Lower leg skin (tissue), 4 donors: ENCODE measurements at regions not wholly inside any gene's neighbourhood (a gene's known extent, or its start where the extent isn't known, plus 50 kb on each side); places are given as distances from the start of the nearest gene placed in this dataset.

Experiments
- DNase-seq, 2 donors: peaks; one replicate each; pipeline ENCODE4 v3.0.0-alpha.2; 2019; ENCODE audit warnings: low spot score in 2 of 2
- H3K4me3 ChIP-seq: fragments of 200-600 bp; sonication (generic); 2 replicates; pipeline ENCODE4 v1.5.1; 2017; ENCODE audit warnings: mild to moderate bottlenecking, low read depth; ENCODE audit not compliant: poor library complexity, severe bottlenecking
- POLR2A ChIP-seq, 2 donors: fragments of 450-650 bp; IDR thresholded peaks; one replicate each; pipeline ENCODE4 v1.6.1; 2016 to 2017; ENCODE audit warnings: antibody characterized with exemption in 2 of 2, mild to moderate bottlenecking in 1 of 2, moderate library complexity in 1 of 2
- WGBS, 2 donors: methylation state at CpG; one replicate each; pipeline ENCODE4 v1.1.5; 2018; 5-methylcytosine and 5-hydroxymethylcytosine counted together
- intact Hi-C: fragments of 100-400 bp; cut with DNase I; formaldehyde crosslinking; loops from one replicate; pipeline ENCODE4 v1.15.0; 2023; ENCODE audit warnings: low total_unique reads
- TF ChIP-seq, protein P1 (sequence below), 3 donors: fragments of 450-650 bp; IDR thresholded peaks; one replicate each; pipeline ENCODE4 v1.5.1; 2016; ENCODE audit warnings: antibody characterized with exemption in 3 of 3, mild to moderate bottlenecking in 3 of 3, moderate library complexity in 2 of 3

- TF ChIP-seq, protein P1, sequence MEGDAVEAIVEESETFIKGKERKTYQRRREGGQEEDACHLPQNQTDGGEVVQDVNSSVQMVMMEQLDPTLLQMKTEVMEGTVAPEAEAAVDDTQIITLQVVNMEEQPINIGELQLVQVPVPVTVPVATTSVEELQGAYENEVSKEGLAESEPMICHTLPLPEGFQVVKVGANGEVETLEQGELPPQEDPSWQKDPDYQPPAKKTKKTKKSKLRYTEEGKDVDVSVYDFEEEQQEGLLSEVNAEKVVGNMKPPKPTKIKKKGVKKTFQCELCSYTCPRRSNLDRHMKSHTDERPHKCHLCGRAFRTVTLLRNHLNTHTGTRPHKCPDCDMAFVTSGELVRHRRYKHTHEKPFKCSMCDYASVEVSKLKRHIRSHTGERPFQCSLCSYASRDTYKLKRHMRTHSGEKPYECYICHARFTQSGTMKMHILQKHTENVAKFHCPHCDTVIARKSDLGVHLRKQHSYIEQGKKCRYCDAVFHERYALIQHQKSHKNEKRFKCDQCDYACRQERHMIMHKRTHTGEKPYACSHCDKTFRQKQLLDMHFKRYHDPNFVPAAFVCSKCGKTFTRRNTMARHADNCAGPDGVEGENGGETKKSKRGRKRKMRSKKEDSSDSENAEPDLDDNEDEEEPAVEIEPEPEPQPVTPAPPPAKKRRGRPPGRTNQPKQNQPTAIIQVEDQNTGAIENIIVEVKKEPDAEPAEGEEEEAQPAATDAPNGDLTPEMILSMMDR (IDR thresholded peaks at IDR 0.05) = no peak
- TF ChIP-seq POLR2A (IDR thresholded peaks at IDR 0.05) = no peak
- no peak overlapping the region for H3K4me3 ChIP-seq
- DNase-seq = no peak
- intact Hi-C loops = no loop called here
- WGBS, 2 donors = 43 to 44% methylated on average over 2 of the region's 2 CpGs
These were observed 266.1 kb downstream of the SLC4A3 start for GRCh38 chr2:219893541-219893940.

GRCh38 chr2:219897456-219897855 lies 270.0 kb downstream of the SLC4A3 start:
- DNase-seq = no peak
- TF ChIP-seq, protein P1 (IDR thresholded peaks at IDR 0.05) = no peak
- no peak for TF ChIP-seq POLR2A (IDR thresholded peaks at IDR 0.05)
- intact Hi-C loops = no loop called here
- 39 to 49% methylated on average over 3 of the region's 3 CpGs for WGBS, 2 donors
- no peak overlapping the region for H3K4me3 ChIP-seq

GRCh38 chr2:219901155-219901554 lies 273.7 kb downstream of the SLC4A3 start:
- intact Hi-C loops = no loop called here
- no peak overlapping the region for H3K4me3 ChIP-seq
- 71 to 73% methylated on average over 7 of the region's 7 CpGs for WGBS, 2 donors
- TF ChIP-seq POLR2A (IDR thresholded peaks at IDR 0.05) = no peak
- TF ChIP-seq, protein P1 (IDR thresholded peaks at IDR 0.05) = no peak
- no peak for DNase-seq

- WGBS, 2 donors = 52 to 59% methylated on average over 10 of the region's 10 CpGs
- H3K4me3 ChIP-seq = no peak overlapping the region
- intact Hi-C loops = no loop called here
- DNase-seq = no peak
- TF ChIP-seq, protein P1 (IDR thresholded peaks at IDR 0.05) = no peak
- TF ChIP-seq POLR2A (IDR thresholded peaks at IDR 0.05) = no peak
These were observed 275.6 kb downstream of the SLC4A3 start for GRCh38 chr2:219902891-219903552.

GRCh38 chr2:219905640-219906039 lies 278.2 kb downstream of the SLC4A3 start:
- H3K4me3 ChIP-seq = no peak overlapping the region
- TF ChIP-seq, protein P1 (IDR thresholded peaks at IDR 0.05) = no peak
- TF ChIP-seq POLR2A (IDR thresholded peaks at IDR 0.05) = no peak
- intact Hi-C loops = no loop called here
- no peak for DNase-seq
- 94 to 100% methylated on average over 2 of the region's 2 CpGs for WGBS, 2 donors
